Stimulated activated CD8-positive, alpha-beta memory T cell treated with anti-CD3 and anti-CD28 coated beads, Interleukin-7, amount 100 ng/mL, for 1 hour (primary cell): ENCODE measurements at regions not wholly inside any gene's neighbourhood (a gene's known extent, or its start where the extent isn't known, plus 50 kb on each side); places are given as distances from the start of the nearest gene placed in this dataset.

Source experiments
- DNase-seq, 2 donors: peaks; one replicate each; pipeline ENCODE4 v3.0.0-alpha.2; 2020; ENCODE audit warnings: low read depth in 2 of 2

GRCh38 chr21:41045534-41046268, 122.3 kb upstream of the BACE2 start:
- DNase-seq, result no peak

- DNase-seq, result no peak
Measured at GRCh38 chr21:41048145-41048544, 119.8 kb upstream of the BACE2 start.

GRCh38 chr21:41048623-41049022, 119.3 kb upstream of the BACE2 start:
- DNase-seq, result no peak

- no peak for DNase-seq
Measured at GRCh38 chr21:41052820-41053555, 115.0 kb upstream of the BACE2 start.

GRCh38 chr21:41054018-41054578, 113.9 kb upstream of the BACE2 start:
- DNase-seq, result no peak

GRCh38 chr21:41055266-41055665, 112.7 kb upstream of the BACE2 start:
- no peak for DNase-seq

GRCh38 chr21:41059871-41060270, 108.1 kb upstream of the BACE2 start:
- no peak for DNase-seq

GRCh38 chr21:41061701-41062100, 106.3 kb upstream of the BACE2 start:
- no peak for DNase-seq

GRCh38 chr21:41064334-41064791, 103.6 kb upstream of the BACE2 start:
- no peak for DNase-seq

- DNase-seq, result no peak
Measured at GRCh38 chr21:41064951-41065350, 103.0 kb upstream of the BACE2 start.

- DNase-seq, result no peak
Measured at GRCh38 chr21:41065539-41065938, 102.4 kb upstream of the BACE2 start.

- DNase-seq, result no peak
Measured at GRCh38 chr21:41066086-41066938, 101.6 kb upstream of the BACE2 start.

GRCh38 chr21:41067709-41068108, 100.3 kb upstream of the BACE2 start:
- DNase-seq, result no peak

- no peak for DNase-seq
Measured at GRCh38 chr21:41068496-41068895, 99.5 kb upstream of the BACE2 start.

- peak; percentile 3 to 12 for DNase-seq
Measured at GRCh38 chr21:41068967-41069642, 98.9 kb upstream of the BACE2 start.

GRCh38 chr21:41070284-41070683, 97.7 kb upstream of the BACE2 start:
- no peak for DNase-seq

- no peak for DNase-seq
Measured at GRCh38 chr21:41071258-41072171, 96.4 kb upstream of the BACE2 start.

- DNase-seq, result no peak
Measured at GRCh38 chr21:41073558-41073957, 94.4 kb upstream of the BACE2 start.

GRCh38 chr21:41074396-41075184, 93.4 kb upstream of the BACE2 start:
- DNase-seq, result no peak
